ENCODE measurements at regions not wholly inside any gene's neighbourhood (a gene's known extent, or its start where the extent isn't known, plus 50 kb on each side); places are given as distances from the start of the nearest gene placed in this dataset.

GRCh38 chr3:89946884-89947283, 839.5 kb downstream of the EPHA3 start:
- TF ChIP-seq, protein P1, sequence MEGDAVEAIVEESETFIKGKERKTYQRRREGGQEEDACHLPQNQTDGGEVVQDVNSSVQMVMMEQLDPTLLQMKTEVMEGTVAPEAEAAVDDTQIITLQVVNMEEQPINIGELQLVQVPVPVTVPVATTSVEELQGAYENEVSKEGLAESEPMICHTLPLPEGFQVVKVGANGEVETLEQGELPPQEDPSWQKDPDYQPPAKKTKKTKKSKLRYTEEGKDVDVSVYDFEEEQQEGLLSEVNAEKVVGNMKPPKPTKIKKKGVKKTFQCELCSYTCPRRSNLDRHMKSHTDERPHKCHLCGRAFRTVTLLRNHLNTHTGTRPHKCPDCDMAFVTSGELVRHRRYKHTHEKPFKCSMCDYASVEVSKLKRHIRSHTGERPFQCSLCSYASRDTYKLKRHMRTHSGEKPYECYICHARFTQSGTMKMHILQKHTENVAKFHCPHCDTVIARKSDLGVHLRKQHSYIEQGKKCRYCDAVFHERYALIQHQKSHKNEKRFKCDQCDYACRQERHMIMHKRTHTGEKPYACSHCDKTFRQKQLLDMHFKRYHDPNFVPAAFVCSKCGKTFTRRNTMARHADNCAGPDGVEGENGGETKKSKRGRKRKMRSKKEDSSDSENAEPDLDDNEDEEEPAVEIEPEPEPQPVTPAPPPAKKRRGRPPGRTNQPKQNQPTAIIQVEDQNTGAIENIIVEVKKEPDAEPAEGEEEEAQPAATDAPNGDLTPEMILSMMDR (IDR thresholded peaks at IDR 0.05), result no peak
- TF ChIP-seq POLR2A (IDR thresholded peaks at IDR 0.05) (no peak), EP300 (IDR thresholded peaks at IDR 0.05) (no peak)
